Astrocyte (in vitro differentiated cells and primary cell): ENCODE measurements at regions not wholly inside any gene's neighbourhood (a gene's known extent, or its start where the extent isn't known, plus 50 kb on each side); places are given as distances from the start of the nearest gene placed in this dataset.

Source experiments
- CTCF ChIP-seq: IDR thresholded peaks from 2 replicates; pipeline ENCODE4 v1.5.1; 2011; ENCODE audit warnings: low read depth, mild to moderate bottlenecking, inconsistent platforms, low read length, moderate library complexity; ENCODE audit not compliant: insufficient read depth
- EZH2 ChIP-seq: IDR thresholded peaks from 2 replicates; pipeline ENCODE4 v1.6.1; 2012; ENCODE audit warnings: mild to moderate bottlenecking, low read length, inconsistent platforms; ENCODE audit not compliant: insufficient read depth

GRCh38 chr15:88401996-88402656 is 65.1 kb downstream of the MRPL46 start:
- no peak for TF ChIP-seq CTCF
- no peak for TF ChIP-seq EZH2
